Activated CD8-positive, alpha-beta T cell treated with anti-CD3 and anti-CD28 coated beads, Interleukin-2, amount 10 ng/mL, durations not matched to agents 7 days and 5 days (primary cell): ENCODE measurements at regions not wholly inside any gene's neighbourhood (a gene's known extent, or its start where the extent isn't known, plus 50 kb on each side); places are given as distances from the start of the nearest gene placed in this dataset.
"Not testable (repeated sequence)": the region's sequence is repeated elsewhere in the genome, so short reads cannot be mapped to it uniquely, and the experiment has no call there.

Experiments used
- ATAC-seq: fragments of 150-1000 bp; cut with Tn5 transposase; one replicate; pipeline ENCODE4 v1.10.0; 2021; ENCODE audit warnings: moderate library complexity
- CTCF ChIA-PET: fragments of 350-600 bp; sonication (Branson Sonifier 250); formaldehyde crosslinking; loops from one replicate; lab custom pipeline; 2021; ENCODE audit warnings: antibody characterized with exemption; lab: Charles Lee
- POLR2A ChIA-PET: fragments of 350-600 bp; sonication (Branson Sonifier 250); formaldehyde crosslinking; loops from one replicate; lab custom pipeline; 2021; ENCODE audit warnings: antibody characterized with exemption; lab: Charles Lee
- DNase-seq: peaks from one replicate; pipeline ENCODE4 v3.0.0-alpha.2; 2020
- H3K27ac Mint-ChIP-seq: one replicate; pipeline ENCODE4 v1.8.0; 2021; ENCODE audit warnings: mild to moderate bottlenecking, mixed read lengths
- H3K27me3 Mint-ChIP-seq: one replicate; pipeline ENCODE4 v1.8.0; 2021; ENCODE audit warnings: low read depth, mixed read lengths
- H3K36me3 Mint-ChIP-seq: one replicate; pipeline ENCODE4 v1.8.0; 2021; ENCODE audit warnings: low read depth, mixed read lengths
- H3K4me1 Mint-ChIP-seq: one replicate; pipeline ENCODE4 v1.8.0; 2021; ENCODE audit warnings: low read depth, mixed read lengths
- H3K4me3 Mint-ChIP-seq: one replicate; pipeline ENCODE4 v1.8.0; 2021; ENCODE audit warnings: mild to moderate bottlenecking, mixed read lengths
- H3K9me3 Mint-ChIP-seq: one replicate; pipeline ENCODE4 v1.8.0; 2022; ENCODE audit warnings: mixed read lengths; ENCODE audit not compliant: insufficient read depth

DNA sequence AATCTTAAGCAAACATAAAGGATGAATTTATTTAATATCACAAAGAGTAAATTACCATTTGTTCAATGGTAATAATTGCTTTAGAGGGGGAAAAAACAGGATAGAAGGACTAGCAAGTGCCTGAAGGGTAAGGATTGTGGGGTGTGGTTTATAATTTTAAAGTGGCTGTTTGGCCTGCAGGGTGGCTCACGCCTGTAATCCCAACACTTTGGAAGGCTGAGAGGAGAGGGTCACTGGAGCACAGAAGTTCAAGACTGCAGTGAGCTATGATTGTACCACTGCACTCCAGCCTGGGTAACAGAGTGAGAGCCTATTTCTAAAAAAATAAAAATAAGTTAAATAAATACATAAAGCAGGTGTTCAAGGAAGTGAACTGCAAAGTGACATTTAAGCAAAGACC, 199.9 kb upstream of the AHR start:
- ATAC-seq = no peak
- Mint-ChIP-seq H3K4me3 (no peak overlapping the region), H3K4me1 (no peaks in the 10 kb centered on the region), H3K36me3 (no peaks in the 10 kb centered on the region), H3K27ac (no peak overlapping the region), H3K9me3 (peaks cover 7% of the 10 kb centered on the region), H3K27me3 (no peaks in the 10 kb centered on the region)
- CTCF ChIA-PET = no interaction called here
- POLR2A ChIA-PET = no interaction called here
- DNase-seq = no peak

DNA sequence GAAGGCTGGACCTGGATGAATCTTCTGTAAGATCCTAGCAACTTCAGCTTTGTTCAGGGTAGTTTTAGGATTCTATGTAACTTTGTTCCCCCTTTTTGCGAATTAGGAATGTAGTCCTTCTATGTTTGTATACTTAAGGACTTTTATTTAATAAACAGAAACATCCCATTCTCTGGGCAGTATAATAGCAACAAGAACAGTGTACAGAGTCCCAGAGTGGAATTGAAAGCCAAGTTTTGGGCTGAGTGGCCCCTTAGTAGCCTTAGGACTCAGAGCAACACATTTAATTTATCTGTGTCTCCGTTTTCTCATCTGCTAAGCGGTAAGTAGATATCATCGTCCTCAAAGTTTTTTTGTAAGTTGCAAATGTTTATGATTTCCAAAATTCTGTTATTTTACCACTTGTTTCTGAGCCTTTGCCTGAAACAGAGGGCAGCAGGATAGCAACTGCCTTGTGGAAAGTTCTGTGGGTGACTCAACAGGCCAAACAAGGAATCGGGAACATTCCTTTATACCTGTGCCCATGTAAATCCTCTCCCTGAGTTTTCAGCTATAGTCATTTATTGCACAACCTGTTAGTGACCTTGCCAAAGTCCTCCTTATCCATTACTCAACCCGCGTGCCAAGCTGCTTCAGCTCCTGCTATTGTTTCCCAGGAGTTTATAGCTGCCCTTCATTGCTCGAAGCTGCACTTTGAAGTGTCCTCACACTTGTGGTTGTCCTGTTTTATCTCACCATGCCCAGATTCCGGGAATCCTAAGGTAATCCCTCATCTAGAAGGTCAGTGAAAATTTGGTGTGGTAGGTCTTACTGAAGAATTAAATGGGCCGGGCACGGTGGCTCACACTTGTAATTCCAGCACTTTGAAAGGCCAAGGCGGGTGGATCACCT, 199.1 kb upstream of the AHR start:
- no peak for DNase-seq
- H3K9me3 Mint-ChIP-seq = peaks cover 7% of the 10 kb centered on the region

DNA sequence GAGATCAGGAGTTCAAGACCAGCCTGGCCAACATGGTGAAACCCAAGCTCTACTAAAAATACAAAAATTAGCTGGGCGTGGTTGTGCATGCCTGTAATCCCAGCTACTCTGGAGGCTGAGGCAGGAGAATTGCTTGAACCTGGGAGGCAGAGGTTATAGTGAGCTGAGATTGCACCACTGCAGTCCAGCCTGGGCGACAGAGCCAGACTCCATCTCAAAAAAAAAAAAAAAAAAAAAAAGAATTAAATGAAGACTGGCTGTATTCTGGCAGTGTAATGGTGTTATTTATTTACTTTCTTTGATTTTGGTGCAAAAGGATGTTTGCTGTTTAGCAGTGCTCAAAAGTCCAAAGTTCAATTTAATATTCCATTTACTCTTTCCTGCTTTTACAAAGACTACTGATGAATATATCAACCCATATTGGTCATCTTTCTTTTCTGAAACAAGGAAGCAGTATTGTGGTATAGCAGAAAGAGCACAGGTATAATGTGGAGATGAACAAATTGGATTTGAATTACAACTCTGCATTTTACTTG, 198.4 kb upstream of the AHR start:
- ATAC-seq, H3K36me3 Mint-ChIP-seq, H3K27ac Mint-ChIP-seq, POLR2A ChIA-PET, H3K27me3 Mint-ChIP-seq, DNase-seq, H3K9me3 Mint-ChIP-seq, CTCF ChIA-PET, H3K4me3 Mint-ChIP-seq, H3K4me1 Mint-ChIP-seq: not testable (repeated sequence)

More for the DNA sequence above, 199.1 kb upstream of the AHR start:
- no peak overlapping the region for H3K27ac Mint-ChIP-seq
- ChIA-PET POLR2A (no interaction called here), CTCF (no interaction called here)
- no peaks in the 10 kb centered on the region for H3K27me3 Mint-ChIP-seq
- no peak for ATAC-seq
- H3K4me3 Mint-ChIP-seq = no peak overlapping the region
- H3K36me3 Mint-ChIP-seq = no peaks in the 10 kb centered on the region
- H3K4me1 Mint-ChIP-seq = no peaks in the 10 kb centered on the region

- no peak overlapping the region for H3K27ac Mint-ChIP-seq
- no peak overlapping the region for H3K4me3 Mint-ChIP-seq
- no peaks in the 10 kb centered on the region for H3K36me3 Mint-ChIP-seq
- no peak for DNase-seq
- ATAC-seq = no peak
- H3K4me1 Mint-ChIP-seq = no peaks in the 10 kb centered on the region
- peaks cover 7% of the 10 kb centered on the region for H3K9me3 Mint-ChIP-seq
- ChIA-PET POLR2A (no interaction called here), CTCF (no interaction called here)
- no peaks in the 10 kb centered on the region for H3K27me3 Mint-ChIP-seq
Measured at GRCh38 chr7:17101207-17101696, 197.2 kb upstream of the AHR start.

DNA sequence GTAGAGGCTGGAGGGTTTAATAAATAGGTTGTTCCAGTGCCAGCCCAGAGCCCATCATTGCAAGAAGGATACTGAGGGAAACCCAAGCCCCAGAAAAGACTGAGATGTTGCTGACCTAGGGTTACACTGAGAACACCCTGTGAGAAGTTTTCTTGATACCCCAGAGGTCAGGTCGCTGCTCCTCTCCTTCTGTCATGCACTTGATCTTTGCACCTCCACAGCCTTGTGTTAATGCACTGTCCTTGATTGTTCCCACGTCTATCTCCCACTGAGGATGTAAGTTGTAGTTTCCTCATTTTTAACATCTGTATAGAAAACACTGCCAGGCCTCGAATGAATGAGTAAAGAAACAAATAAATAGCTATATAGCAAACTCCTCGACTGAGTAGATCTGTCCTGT, 195.3 kb upstream of the AHR start:
- ATAC-seq = no peak
- H3K27me3 Mint-ChIP-seq = no peaks in the 10 kb centered on the region
- no peaks in the 10 kb centered on the region for H3K4me1 Mint-ChIP-seq
- no peak overlapping the region for H3K27ac Mint-ChIP-seq
- DNase-seq = no peak
- peaks cover 7% of the 10 kb centered on the region for H3K9me3 Mint-ChIP-seq
- H3K36me3 Mint-ChIP-seq = no peaks in the 10 kb centered on the region
- H3K4me3 Mint-ChIP-seq = no peak overlapping the region
- ChIA-PET CTCF (interaction anchor here (1.5 kb wide), 1 partner anchor 120 kb away, joined by 4 read pairs; no protein-coding TSS in a partner anchor), POLR2A (no interaction called here)

GRCh38 chr7:17103984-17104383, 194.5 kb upstream of the AHR start:
- ATAC-seq = no peak
- POLR2A ChIA-PET = no interaction called here
- CTCF ChIA-PET = interaction anchor here (1.5 kb wide), 1 partner anchor 121 kb away, joined by 4 read pairs; no protein-coding TSS in a partner anchor
- peaks cover 7% of the 10 kb centered on the region for H3K9me3 Mint-ChIP-seq
- H3K27ac Mint-ChIP-seq = no peak overlapping the region
- H3K36me3 Mint-ChIP-seq = no peaks in the 10 kb centered on the region
- DNase-seq = no peak
- no peak overlapping the region for H3K4me3 Mint-ChIP-seq
- no peaks in the 10 kb centered on the region for H3K27me3 Mint-ChIP-seq
- no peaks in the 10 kb centered on the region for H3K4me1 Mint-ChIP-seq

DNA sequence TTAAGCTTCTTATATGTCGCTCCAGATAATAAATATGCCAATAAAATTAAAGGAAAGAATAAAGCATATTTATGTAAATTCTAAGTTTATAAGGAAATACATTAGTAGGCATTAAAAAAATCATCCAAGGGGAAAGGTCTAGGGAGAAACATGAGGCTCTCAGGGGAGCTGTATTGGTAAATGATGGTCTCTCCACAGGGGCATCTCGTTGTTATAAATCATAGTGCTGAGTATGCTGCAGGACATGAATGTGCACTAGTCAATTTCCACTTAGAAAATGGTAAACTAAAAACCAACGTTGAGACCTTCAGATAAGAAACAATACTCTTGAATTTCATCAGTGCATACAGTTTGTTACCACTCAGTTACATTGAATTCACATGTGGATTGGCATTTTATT, 194.0 kb upstream of the AHR start:
- H3K4me1 Mint-ChIP-seq = no peaks in the 10 kb centered on the region
- POLR2A ChIA-PET = no interaction called here

GRCh38 chr7:17105701-17106100, 192.8 kb upstream of the AHR start:
- no peak overlapping the region for H3K27ac Mint-ChIP-seq
- H3K27me3 Mint-ChIP-seq = no peaks in the 10 kb centered on the region
- H3K36me3 Mint-ChIP-seq = no peaks in the 10 kb centered on the region
- no peak overlapping the region for H3K4me3 Mint-ChIP-seq
- ATAC-seq = no peak
- peaks cover 7% of the 10 kb centered on the region for H3K9me3 Mint-ChIP-seq
- no peak for DNase-seq
- H3K4me1 Mint-ChIP-seq = no peaks in the 10 kb centered on the region
- ChIA-PET POLR2A (no interaction called here), CTCF (no interaction called here)

More for the DNA sequence above, 194.0 kb upstream of the AHR start:
- H3K4me3 Mint-ChIP-seq = no peak overlapping the region
- H3K36me3 Mint-ChIP-seq = no peaks in the 10 kb centered on the region
- no peak for ATAC-seq
- H3K27ac Mint-ChIP-seq = no peak overlapping the region
- H3K27me3 Mint-ChIP-seq = no peaks in the 10 kb centered on the region
- DNase-seq = no peak
- CTCF ChIA-PET = interaction anchor here (1.5 kb wide), 1 partner anchor 122 kb away, joined by 4 read pairs; no protein-coding TSS in a partner anchor
- peaks cover 7% of the 10 kb centered on the region for H3K9me3 Mint-ChIP-seq

- no peaks in the 10 kb centered on the region for H3K4me1 Mint-ChIP-seq
- H3K27ac Mint-ChIP-seq = no peak overlapping the region
- ChIA-PET CTCF (no interaction called here), POLR2A (no interaction called here)
- H3K27me3 Mint-ChIP-seq = no peaks in the 10 kb centered on the region
- H3K4me3 Mint-ChIP-seq = no peak overlapping the region
- ATAC-seq (no peak), DNase-seq (no peak)
- H3K9me3 Mint-ChIP-seq = no peaks in the 10 kb centered on the region
- H3K36me3 Mint-ChIP-seq = peaks cover 2% of the 10 kb centered on the region
Measured at GRCh38 chr7:17108049-17108584, 190.3 kb upstream of the AHR start.

GRCh38 chr7:17109020-17109419, 189.4 kb upstream of the AHR start:
- Mint-ChIP-seq H3K4me3 (no peak overlapping the region), H3K27ac (no peak overlapping the region), H3K9me3 (no peaks in the 10 kb centered on the region), H3K36me3 (peaks cover 2% of the 10 kb centered on the region), H3K4me1 (no peaks in the 10 kb centered on the region), H3K27me3 (no peaks in the 10 kb centered on the region)
- CTCF ChIA-PET = no interaction called here
- DNase-seq (no peak), ATAC-seq (no peak)
- POLR2A ChIA-PET = no interaction called here

DNA sequence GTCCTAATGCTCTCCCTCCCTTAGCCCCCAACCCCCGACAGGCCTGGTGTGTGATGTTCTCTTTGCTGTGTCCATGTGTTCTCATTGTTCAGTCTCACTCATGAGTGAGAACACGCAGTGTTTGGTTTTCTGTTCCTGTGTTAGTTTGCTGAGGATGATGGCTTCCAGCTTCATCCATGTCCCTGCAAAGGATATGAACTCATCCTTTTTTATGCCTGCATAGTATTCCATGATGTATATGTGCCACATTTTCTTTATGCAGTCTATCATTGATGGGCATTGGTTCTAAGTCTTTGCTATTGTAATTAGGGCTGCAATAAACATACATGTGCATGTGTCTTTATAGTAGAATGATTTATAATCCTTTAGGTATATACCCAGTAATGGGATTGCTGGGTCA, 184.7 kb upstream of the AHR start:
- H3K27me3 Mint-ChIP-seq, DNase-seq, POLR2A ChIA-PET, H3K36me3 Mint-ChIP-seq, H3K4me1 Mint-ChIP-seq, ATAC-seq, H3K27ac Mint-ChIP-seq, H3K9me3 Mint-ChIP-seq, CTCF ChIA-PET, H3K4me3 Mint-ChIP-seq: not testable (repeated sequence)

- H3K4me1 Mint-ChIP-seq = peaks cover 12% of the 10 kb centered on the region
Measured at GRCh38 chr7:17118412-17118811, 180.0 kb upstream of the AHR start.

More at GRCh38 chr7:17118412-17118811, 180.0 kb upstream of the AHR start:
- Mint-ChIP-seq H3K4me3 (no peak overlapping the region), H3K27me3 (no peaks in the 10 kb centered on the region), H3K9me3 (no peaks in the 10 kb centered on the region), H3K27ac (no peak overlapping the region), H3K36me3 (no peaks in the 10 kb centered on the region)
- ATAC-seq (no peak), DNase-seq (no peak)
- CTCF ChIA-PET = no interaction called here
- POLR2A ChIA-PET = no interaction called here
